H9 (cell line): ENCODE measurements at regions not wholly inside any gene's neighbourhood (a gene's known extent, or its start where the extent isn't known, plus 50 kb on each side); places are given as distances from the start of the nearest gene placed in this dataset.

ENCODE experiments used
- DNase-seq: peaks from one replicate; pipeline ENCODE4 v3.0.0-alpha.2; 2017
- H2AFZ ChIP-seq: one replicate; pipeline ENCODE4 v1.6.1; 2013; ENCODE audit warnings: mild to moderate bottlenecking, low read length, control low read depth, moderate library complexity
- H2AK5ac ChIP-seq: 2 replicates; pipeline ENCODE4 v1.6.1; 2013; ENCODE audit warnings: low read length, control low read depth, mixed read lengths; ENCODE audit not compliant: insufficient read length
- H2BK120ac ChIP-seq: one replicate; pipeline ENCODE4 v1.6.1; 2013; ENCODE audit warnings: low read depth, mild to moderate bottlenecking, low read length, control low read depth, inconsistent platforms; ENCODE audit not compliant: poor library complexity, severe bottlenecking
- H2BK12ac ChIP-seq: 2 replicates; pipeline ENCODE4 v1.6.1; 2013; ENCODE audit warnings: low read length, control low read depth, mixed read lengths, low read depth; ENCODE audit not compliant: insufficient read length
- H2BK15ac ChIP-seq: 2 replicates; pipeline ENCODE4 v1.6.1; 2013; ENCODE audit warnings: low read depth, low read length, control low read depth
- H2BK20ac ChIP-seq: one replicate; pipeline ENCODE4 v1.6.1; 2013; ENCODE audit warnings: low read depth, mild to moderate bottlenecking, low read length, control low read depth, inconsistent platforms; ENCODE audit not compliant: poor library complexity, severe bottlenecking
- H2BK5ac ChIP-seq: 2 replicates; pipeline ENCODE4 v1.6.1; 2013; ENCODE audit warnings: low read length, control low read depth, mixed read lengths; ENCODE audit not compliant: insufficient read length
- H3K14ac ChIP-seq: 2 replicates; pipeline ENCODE4 v1.6.1; 2013; ENCODE audit warnings: low read length, control low read depth; ENCODE audit not compliant: insufficient read depth
- H3K18ac ChIP-seq: 2 replicates; pipeline ENCODE4 v1.6.1; 2013; ENCODE audit warnings: low read depth, mild to moderate bottlenecking, mixed read lengths, low read length, control low read depth; ENCODE audit not compliant: insufficient read length
- H3K23ac ChIP-seq: 2 replicates; pipeline ENCODE4 v1.6.1; 2013; ENCODE audit warnings: low read length, control low read depth, mixed read lengths, low read depth; ENCODE audit not compliant: insufficient read length
- H3K23me2 ChIP-seq: 2 replicates; pipeline ENCODE4 v1.6.1; 2013; ENCODE audit warnings: low read depth, mild to moderate bottlenecking, mixed read lengths, low read length, control low read depth; ENCODE audit not compliant: insufficient read length, poor library complexity, severe bottlenecking
- H3K27ac ChIP-seq: 2 replicates; pipeline ENCODE4 v1.5.1; 2013; ENCODE audit warnings: low read length, control low read depth, mixed read lengths, low read depth; ENCODE audit not compliant: insufficient read length
- H3K27me3 ChIP-seq: 2 replicates; pipeline ENCODE4 v1.6.1; 2013; ENCODE audit warnings: low read length, control low read depth, inconsistent platforms; ENCODE audit not compliant: insufficient read depth
- H3K4ac ChIP-seq: 2 replicates; pipeline ENCODE4 v1.6.1; 2013; ENCODE audit warnings: low read depth, mild to moderate bottlenecking, control low read depth, inconsistent platforms, low read length, moderate library complexity
- H3K4me1 ChIP-seq: 2 replicates; pipeline ENCODE4 v1.6.1; 2013; ENCODE audit warnings: low read length, control low read depth, inconsistent platforms; ENCODE audit not compliant: insufficient read depth
- H3K4me2 ChIP-seq: 2 replicates; pipeline ENCODE4 v1.6.1; 2013; ENCODE audit warnings: low read length, control low read depth, mixed read lengths; ENCODE audit not compliant: insufficient read length, insufficient read depth
- H3K56ac ChIP-seq: 2 replicates; pipeline ENCODE4 v1.6.1; 2013; ENCODE audit warnings: low read depth, mild to moderate bottlenecking, mixed read lengths, low read length, control low read depth; ENCODE audit not compliant: insufficient read length
- H3K79me1 ChIP-seq: 2 replicates; pipeline ENCODE4 v1.6.1; 2013; ENCODE audit warnings: low read depth, mild to moderate bottlenecking, moderate library complexity, low read length, control low read depth, inconsistent platforms; ENCODE audit not compliant: insufficient read depth, poor library complexity, severe bottlenecking
- H3K79me2 ChIP-seq: 2 replicates; pipeline ENCODE4 v1.6.1; 2013; ENCODE audit warnings: low read length, control low read depth, inconsistent platforms; ENCODE audit not compliant: insufficient read depth
- H3K9ac ChIP-seq: 2 replicates; pipeline ENCODE4 v1.6.1; 2013; ENCODE audit warnings: low read length, control low read depth, mixed read lengths; ENCODE audit not compliant: insufficient read length; ENCODE audit errors: extremely low read depth
- H3K9me3 ChIP-seq: one replicate; pipeline ENCODE4 v1.6.1; 2013; ENCODE audit warnings: low read depth, low read length, inconsistent platforms; ENCODE audit not compliant: control insufficient read depth
- H3T11ph ChIP-seq: one replicate; pipeline ENCODE4 v1.6.1; 2013; ENCODE audit warnings: mild to moderate bottlenecking, low read length, control low read depth, inconsistent platforms
- H4K20me1 ChIP-seq: one replicate; pipeline ENCODE4 v1.6.1; 2013; ENCODE audit not compliant: control insufficient read depth, insufficient read length, insufficient read depth
- H4K5ac ChIP-seq: 2 replicates; pipeline ENCODE4 v1.6.1; 2013; ENCODE audit warnings: low read depth, mild to moderate bottlenecking, mixed read lengths, low read length, control low read depth; ENCODE audit not compliant: insufficient read length
- H4K8ac ChIP-seq: replicated peaks from 2 replicates; pipeline ENCODE4 v1.6.1; 2013; ENCODE audit warnings: low read length, control low read depth, mixed read lengths, low read depth; ENCODE audit not compliant: insufficient read length
- H4K91ac ChIP-seq: 2 replicates; pipeline ENCODE4 v1.6.1; 2013; ENCODE audit warnings: low read depth, mild to moderate bottlenecking, moderate library complexity, mixed read lengths, low read length, control low read depth; ENCODE audit not compliant: insufficient read length
- H3K27ac Mint-ChIP-seq, 3 experiments: 2 replicates in 2 of 3; 3 replicates in 1 of 3; pipeline ENCODE4 v1.8.0; 2020 to 2021; ENCODE audit warnings: mixed read lengths in 3 of 3, mild to moderate bottlenecking in 1 of 3, moderate library complexity in 1 of 3
- H3K27me3 Mint-ChIP-seq: 2 replicates; pipeline ENCODE4 v1.8.0; 2021; ENCODE audit warnings: low read depth, mild to moderate bottlenecking, moderate library complexity, mixed read lengths
- H3K36me3 Mint-ChIP-seq, 3 experiments: 2 replicates in 2 of 3; 3 replicates in 1 of 3; pipeline ENCODE4 v1.8.0; 2020 to 2021; ENCODE audit warnings: low read depth in 3 of 3, mixed read lengths in 3 of 3; ENCODE audit not compliant: insufficient read depth in 1 of 3
- H3K4me1 Mint-ChIP-seq, 2 experiments: 2 replicates each; pipeline ENCODE4 v1.8.0; 2020; ENCODE audit warnings: mixed read lengths in 2 of 2
- H3K4me3 Mint-ChIP-seq, 2 experiments: 2 replicates in 1 of 2; 3 replicates in 1 of 2; pipeline ENCODE4 v1.8.0; 2020 to 2021; ENCODE audit warnings: mild to moderate bottlenecking in 2 of 2, mixed read lengths in 2 of 2, moderate library complexity in 1 of 2
- H3K9me3 Mint-ChIP-seq, 2 experiments: 2 replicates in 1 of 2; 3 replicates in 1 of 2; pipeline ENCODE4 v1.8.0; 2020; ENCODE audit warnings: mild to moderate bottlenecking in 2 of 2, mixed read lengths in 2 of 2, moderate library complexity in 1 of 2
- WGBS: extraction: QIAGEN DNeasy Blood & Tissue Kit; methylation state at CpG from one replicate; pipeline ENCODE4 v1.1.7; 2013; ENCODE audit warnings: missing lambda C conversion rate, low lambda C conversion rate, mixed read lengths; ENCODE audit not compliant: insufficient read length; ENCODE audit errors: extremely low coverage; 5-methylcytosine and 5-hydroxymethylcytosine counted together
- TF ChIP-seq, protein P1 (sequence below): fragments of 200-600 bp; sonication (generic); conservative IDR thresholded peaks from 3 replicates; pipeline ENCODE4 v1.8.0; 2021; ENCODE audit warnings: antibody characterized with exemption, mild to moderate bottlenecking

DNA sequence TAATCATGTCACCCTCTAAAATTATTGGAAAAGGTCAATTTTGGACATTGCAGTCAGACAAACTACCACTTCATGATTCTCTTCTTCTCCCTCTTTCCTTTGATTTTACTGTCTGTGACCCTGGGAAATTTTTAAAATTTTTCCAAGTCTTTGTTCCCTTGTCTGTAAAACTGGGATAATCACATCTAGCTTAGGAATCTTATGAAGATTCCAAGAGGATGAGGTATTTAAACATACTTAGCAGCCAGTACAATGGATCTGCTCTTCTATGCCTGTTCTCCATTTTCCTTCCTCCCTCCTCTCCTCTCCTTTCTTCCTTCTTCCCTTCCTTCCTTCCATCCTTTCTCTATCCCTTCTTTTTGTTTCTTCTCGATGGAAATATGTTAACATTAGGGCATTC is 651.6 kb upstream of the MARCKS start:
- no peak overlapping the region for H2BK12ac ChIP-seq
- no peaks in the 10 kb centered on the region for H4K20me1 ChIP-seq
- no peak overlapping the region for H4K5ac ChIP-seq
- no peak overlapping the region for H2BK120ac ChIP-seq
- H3K79me1 ChIP-seq, result no peaks in the 10 kb centered on the region
- H2BK20ac ChIP-seq, result no peak overlapping the region
- no peak overlapping the region for H4K8ac ChIP-seq
- no peaks in the 10 kb centered on the region for H3K4me1 ChIP-seq
- H3K56ac ChIP-seq, result no peak overlapping the region
- H3K9me3 Mint-ChIP-seq, result no peaks in the 10 kb centered on the region
- no peak overlapping the region for H3K18ac ChIP-seq
- H3K4me3 Mint-ChIP-seq, result no peak overlapping the region
- DNase-seq, result no peak
- no peaks in the 10 kb centered on the region for H3K23me2 ChIP-seq
- no peaks in the 10 kb centered on the region for H3K79me2 ChIP-seq
- H3K27me3 ChIP-seq, result no peaks in the 10 kb centered on the region
- H3K23ac ChIP-seq, result no peak overlapping the region
- WGBS, result no CpG with 5 or more reads among the region's 1 CpG
- H2BK15ac ChIP-seq, result no peak overlapping the region
- H3K4ac ChIP-seq, result no peak overlapping the region
- H3T11ph ChIP-seq, result no peak overlapping the region
- H3K14ac ChIP-seq, result no peak overlapping the region
- TF ChIP-seq, protein P1, sequence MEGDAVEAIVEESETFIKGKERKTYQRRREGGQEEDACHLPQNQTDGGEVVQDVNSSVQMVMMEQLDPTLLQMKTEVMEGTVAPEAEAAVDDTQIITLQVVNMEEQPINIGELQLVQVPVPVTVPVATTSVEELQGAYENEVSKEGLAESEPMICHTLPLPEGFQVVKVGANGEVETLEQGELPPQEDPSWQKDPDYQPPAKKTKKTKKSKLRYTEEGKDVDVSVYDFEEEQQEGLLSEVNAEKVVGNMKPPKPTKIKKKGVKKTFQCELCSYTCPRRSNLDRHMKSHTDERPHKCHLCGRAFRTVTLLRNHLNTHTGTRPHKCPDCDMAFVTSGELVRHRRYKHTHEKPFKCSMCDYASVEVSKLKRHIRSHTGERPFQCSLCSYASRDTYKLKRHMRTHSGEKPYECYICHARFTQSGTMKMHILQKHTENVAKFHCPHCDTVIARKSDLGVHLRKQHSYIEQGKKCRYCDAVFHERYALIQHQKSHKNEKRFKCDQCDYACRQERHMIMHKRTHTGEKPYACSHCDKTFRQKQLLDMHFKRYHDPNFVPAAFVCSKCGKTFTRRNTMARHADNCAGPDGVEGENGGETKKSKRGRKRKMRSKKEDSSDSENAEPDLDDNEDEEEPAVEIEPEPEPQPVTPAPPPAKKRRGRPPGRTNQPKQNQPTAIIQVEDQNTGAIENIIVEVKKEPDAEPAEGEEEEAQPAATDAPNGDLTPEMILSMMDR, result no peak
- H3K4me1 Mint-ChIP-seq, result no peaks in the 10 kb centered on the region
- no peak overlapping the region for H3K9ac ChIP-seq
- no peaks in the 10 kb centered on the region for H3K36me3 Mint-ChIP-seq
- H2AK5ac ChIP-seq, result no peak overlapping the region
- H4K91ac ChIP-seq, result no peak overlapping the region
- H3K9me3 ChIP-seq, result no peaks in the 10 kb centered on the region
- no peak overlapping the region for H2AFZ ChIP-seq
- H3K27ac Mint-ChIP-seq, result no peak overlapping the region
- H2BK5ac ChIP-seq, result no peak overlapping the region
- no peak overlapping the region for H3K4me2 ChIP-seq
- H3K27me3 Mint-ChIP-seq, result no peaks in the 10 kb centered on the region
- no peak overlapping the region for H3K27ac ChIP-seq
